Fibroblast of pulmonary artery (primary cell): ENCODE measurements at regions not wholly inside any gene's neighbourhood (a gene's known extent, or its start where the extent isn't known, plus 50 kb on each side); places are given as distances from the start of the nearest gene placed in this dataset.

Experiments used
- DNase-seq: peaks from one replicate; pipeline ENCODE4 v3.0.0-alpha.2; 2010; ENCODE audit warnings: low read depth
- H3K4me3 ChIP-seq: replicated peaks from 2 replicates; pipeline ENCODE4 v1.5.1; 2011; ENCODE audit warnings: low read depth, mild to moderate bottlenecking, control low read depth, low read length, moderate library complexity
- CTCF ChIP-seq: IDR thresholded peaks from 2 replicates; pipeline ENCODE4 v1.5.1; 2011; ENCODE audit warnings: mild to moderate bottlenecking, control low read depth, low read length, inconsistent platforms; ENCODE audit errors: missing control alignments

GRCh38 chr4:4763822-4764557, 95.5 kb upstream of the MSX1 start:
- TF ChIP-seq CTCF = no peak
- H3K4me3 ChIP-seq = no peak overlapping the region
- DNase-seq = peak; percentile 15

- peak; percentile 59 for DNase-seq
- H3K4me3 ChIP-seq = no peak overlapping the region
- TF ChIP-seq CTCF = no peak
Observed at GRCh38 chr4:4762909-4763821, 96.3 kb upstream of the MSX1 start.

- H3K4me3 ChIP-seq = no peak overlapping the region
- no peak for DNase-seq
- no peak for TF ChIP-seq CTCF
Observed at GRCh38 chr4:4762300-4762699, 97.2 kb upstream of the MSX1 start.

- no peak for TF ChIP-seq CTCF
- no peak overlapping the region for H3K4me3 ChIP-seq
Observed at GRCh38 chr4:4761128-4761982, 98.1 kb upstream of the MSX1 start.

GRCh38 chr4:4759883-4760282, 99.6 kb upstream of the MSX1 start:
- no peak overlapping the region for H3K4me3 ChIP-seq
- TF ChIP-seq CTCF = no peak
- DNase-seq = no peak

More at GRCh38 chr4:4761128-4761982, 98.1 kb upstream of the MSX1 start:
- no peak for DNase-seq

GRCh38 chr4:4759232-4759631, 100.2 kb upstream of the MSX1 start:
- no peak overlapping the region for H3K4me3 ChIP-seq
- no peak for DNase-seq
- TF ChIP-seq CTCF = no peak
